ENCODE measurements at regions not wholly inside any gene's neighbourhood (a gene's known extent, or its start where the extent isn't known, plus 50 kb on each side); places are given as distances from the start of the nearest gene placed in this dataset.

GRCh38 chr15:98530570-98530969 is 117.8 kb upstream of the IGF1R start:
- no peaks in the 10 kb centered on the region for H3K9me3 ChIP-seq
- no peak for DNase-seq
- peaks cover 0 to 3% of the 10 kb centered on the region in 2 donors for H3K27me3 ChIP-seq
- peaks cover 0 to 7% (median 1%) of the 10 kb centered on the region in 4 donors for H3K4me1 ChIP-seq
- no peak overlapping the region for H3K27ac ChIP-seq
- H3K36me3 ChIP-seq = no peaks in the 10 kb centered on the region
- no peak for TF ChIP-seq CTCF (IDR thresholded peaks at IDR 0.05)
- intact Hi-C loops (cut with DNase I; ENCODE audit: low total_unique reads) = no loop called here
- no peak overlapping the region for H3K4me3 ChIP-seq

GRCh38 chr15:98532063-98532462 is 116.3 kb upstream of the IGF1R start:
- intact Hi-C loops (cut with DNase I; ENCODE audit: low total_unique reads) = no loop called here
- DNase-seq = no peak
- no peak for TF ChIP-seq CTCF (IDR thresholded peaks at IDR 0.05)
- Histone ChIP-seq H3K27ac (no peak overlapping the region), H3K4me3 (no peak overlapping the region), H3K9me3 (no peaks in the 10 kb centered on the region), H3K4me1 (no peaks in the 10 kb centered on the region), H3K36me3 (no peaks in the 10 kb centered on the region), H3K27me3 (peaks cover 0 to 3% of the 10 kb centered on the region in 2 donors)

GRCh38 chr15:98536976-98537375 is 111.4 kb upstream of the IGF1R start:
- Histone ChIP-seq H3K9me3 (no peaks in the 10 kb centered on the region), H3K27me3 (no peaks in the 10 kb centered on the region), H3K4me3 (no peak overlapping the region), H3K36me3 (no peaks in the 10 kb centered on the region), H3K4me1 (no peaks in the 10 kb centered on the region), H3K27ac (no peak overlapping the region)
- no peak for DNase-seq
- intact Hi-C loops (cut with DNase I; ENCODE audit: low total_unique reads) = no loop called here
- no peak for TF ChIP-seq CTCF (IDR thresholded peaks at IDR 0.05)

- no peak for TF ChIP-seq CTCF (IDR thresholded peaks at IDR 0.05)
- DNase-seq = no peak
- intact Hi-C loops (cut with DNase I; ENCODE audit: low total_unique reads) = no loop called here
- Histone ChIP-seq H3K9me3 (no peaks in the 10 kb centered on the region), H3K4me1 (no peaks in the 10 kb centered on the region), H3K36me3 (no peaks in the 10 kb centered on the region), H3K27me3 (no peaks in the 10 kb centered on the region), H3K27ac (no peak overlapping the region), H3K4me3 (no peak overlapping the region)
Measured at GRCh38 chr15:98537516-98538060, 110.8 kb upstream of the IGF1R start.

- Histone ChIP-seq H3K27me3 (no peaks in the 10 kb centered on the region), H3K27ac (no peak overlapping the region), H3K9me3 (no peaks in the 10 kb centered on the region), H3K4me1 (no peaks in the 10 kb centered on the region), H3K4me3 (no peak overlapping the region), H3K36me3 (no peaks in the 10 kb centered on the region)
- no peak for DNase-seq
- no peak for TF ChIP-seq CTCF (IDR thresholded peaks at IDR 0.05)
- intact Hi-C loops (cut with DNase I; ENCODE audit: low total_unique reads) = no loop called here
Measured at GRCh38 chr15:98541519-98541918, 106.8 kb upstream of the IGF1R start.

- Histone ChIP-seq H3K4me3 (no peak overlapping the region), H3K36me3 (no peaks in the 10 kb centered on the region), H3K4me1 (peaks cover 0 to 7% (median 3%) of the 10 kb centered on the region in 4 donors), H3K9me3 (no peaks in the 10 kb centered on the region), H3K27ac (no peak overlapping the region), H3K27me3 (no peaks in the 10 kb centered on the region)
- intact Hi-C loops (cut with DNase I; ENCODE audit: low total_unique reads) = no loop called here
- no peak for DNase-seq
- no peak for TF ChIP-seq CTCF (IDR thresholded peaks at IDR 0.05)
Measured at GRCh38 chr15:98543237-98543636, 105.1 kb upstream of the IGF1R start.
